Natural killer cell treated with Interleukin-12 subunit alpha and Interleukin-12 subunit beta and Interleukin-15 and Interleukin-18, amount 100 ng/mL, for 72 hours (primary cell): ENCODE measurements at regions not wholly inside any gene's neighbourhood (a gene's known extent, or its start where the extent isn't known, plus 50 kb on each side); places are given as distances from the start of the nearest gene placed in this dataset.
"Not testable (repeated sequence)": the region's sequence is repeated elsewhere in the genome, so short reads cannot be mapped to it uniquely, and the experiment has no call there.

Experiments used
- ATAC-seq, 2 donors: fragments of 150-1000 bp; cut with Tn5 transposase in 1 of 2; sonication (Bioruptor Pico), chemical (Tn5 transposase) in 1 of 2; 2 replicates each; pipeline ENCODE4 v1.10.0; 2021
- DNase-seq: peaks from one replicate; pipeline ENCODE4 v3.0.0; 2022; ENCODE audit warnings: low spot score
- H3K27ac Mint-ChIP-seq, 2 donors: 1 replicate in 1 of 2; 2 replicates in 1 of 2; pipeline ENCODE4 v1.8.0; 2022; ENCODE audit warnings: mixed read lengths in 2 of 2, mild to moderate bottlenecking in 1 of 2, moderate library complexity in 1 of 2
- H3K27me3 Mint-ChIP-seq, 2 donors: 1 replicate in 1 of 2; 2 replicates in 1 of 2; pipeline ENCODE4 v1.8.0; 2022; ENCODE audit warnings: mixed read lengths in 2 of 2
- H3K36me3 Mint-ChIP-seq: one replicate; pipeline ENCODE4 v1.8.0; 2022; ENCODE audit warnings: mixed read lengths
- H3K4me1 Mint-ChIP-seq, 2 donors: 1 replicate in 1 of 2; 2 replicates in 1 of 2; pipeline ENCODE4 v1.8.0; 2022; ENCODE audit warnings: low read depth in 2 of 2, mixed read lengths in 2 of 2, mild to moderate bottlenecking in 1 of 2
- H3K4me3 Mint-ChIP-seq: one replicate; pipeline ENCODE4 v1.8.0; 2022; ENCODE audit warnings: mixed read lengths
- H3K9me3 Mint-ChIP-seq: 2 replicates; pipeline ENCODE4 v1.8.0; 2022; ENCODE audit warnings: mixed read lengths

- H3K4me3 Mint-ChIP-seq: no peak overlapping the region
- no peak overlapping the region for H3K27ac Mint-ChIP-seq
- DNase-seq (no peak), ATAC-seq (no peak)
- H3K9me3 Mint-ChIP-seq: peaks cover 3% of the 10 kb centered on the region
- H3K36me3 Mint-ChIP-seq: no peaks in the 10 kb centered on the region
- H3K27me3 Mint-ChIP-seq: no peaks in the 10 kb centered on the region
- no peaks in the 10 kb centered on the region for H3K4me1 Mint-ChIP-seq
Measured at GRCh38 chr9:108410161-108410560, 445.6 kb downstream of the ACTL7B start.

DNA sequence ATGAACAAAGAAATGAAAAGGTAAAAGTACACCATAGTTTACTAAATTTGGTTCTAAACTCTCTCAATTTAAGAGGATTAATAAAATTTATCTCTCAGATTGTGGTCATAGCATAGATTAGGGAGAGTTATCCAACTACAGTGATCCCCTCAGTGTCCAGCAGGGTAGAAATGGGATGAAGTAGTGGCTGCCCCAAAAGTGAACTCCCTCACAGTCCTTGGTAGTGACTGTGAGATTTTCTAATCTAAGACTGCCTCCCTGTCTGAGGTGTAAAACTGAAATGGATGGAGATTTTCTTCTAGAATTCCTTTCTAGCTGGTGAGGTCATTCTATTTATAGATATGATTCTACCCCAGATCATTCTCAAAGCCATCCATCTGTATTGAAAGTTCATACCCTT, 455.5 kb downstream of the ACTL7B start:
- H3K36me3 Mint-ChIP-seq: no peaks in the 10 kb centered on the region
- H3K27me3 Mint-ChIP-seq: no peaks in the 10 kb centered on the region
- H3K27ac Mint-ChIP-seq: no peak overlapping the region
- H3K4me1 Mint-ChIP-seq: no peaks in the 10 kb centered on the region
- DNase-seq (no peak), ATAC-seq (no peak)
- H3K4me3 Mint-ChIP-seq: no peak overlapping the region
- H3K9me3 Mint-ChIP-seq: peaks cover 5% of the 10 kb centered on the region

DNA sequence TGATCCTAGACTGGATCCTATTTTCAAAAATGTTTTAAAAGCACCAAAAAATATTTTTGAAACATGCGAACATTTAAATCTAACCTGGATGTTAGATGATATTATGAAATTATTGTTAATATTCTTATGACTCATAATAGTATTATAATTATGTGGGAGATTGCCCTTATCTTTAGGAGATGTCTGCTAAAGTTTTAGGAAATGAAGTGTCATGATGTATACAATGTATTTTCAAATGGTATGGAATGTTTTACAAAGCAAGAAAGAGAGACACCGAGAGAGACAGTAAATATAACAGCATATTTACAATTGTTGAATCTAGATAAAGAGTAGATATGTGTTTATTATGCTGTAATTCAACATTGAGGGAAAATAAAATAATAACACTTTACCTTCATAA, 455.9 kb downstream of the ACTL7B start:
- DNase-seq: no peak
- ATAC-seq: no peak
- no peak overlapping the region for H3K4me3 Mint-ChIP-seq
- H3K36me3 Mint-ChIP-seq: no peaks in the 10 kb centered on the region
- H3K27me3 Mint-ChIP-seq: no peaks in the 10 kb centered on the region
- no peaks in the 10 kb centered on the region for H3K4me1 Mint-ChIP-seq
- no peak overlapping the region for H3K27ac Mint-ChIP-seq
- peaks cover 5% of the 10 kb centered on the region for H3K9me3 Mint-ChIP-seq

GRCh38 chr9:108397286-108397685, 458.5 kb downstream of the ACTL7B start:
- ATAC-seq: no peak
- H3K27ac Mint-ChIP-seq: no peak overlapping the region
- H3K4me1 Mint-ChIP-seq: no peaks in the 10 kb centered on the region
- H3K9me3 Mint-ChIP-seq: peaks cover 5% of the 10 kb centered on the region
- H3K4me3 Mint-ChIP-seq: no peak overlapping the region
- H3K27me3 Mint-ChIP-seq: no peaks in the 10 kb centered on the region
- no peaks in the 10 kb centered on the region for H3K36me3 Mint-ChIP-seq
- DNase-seq: no peak

DNA sequence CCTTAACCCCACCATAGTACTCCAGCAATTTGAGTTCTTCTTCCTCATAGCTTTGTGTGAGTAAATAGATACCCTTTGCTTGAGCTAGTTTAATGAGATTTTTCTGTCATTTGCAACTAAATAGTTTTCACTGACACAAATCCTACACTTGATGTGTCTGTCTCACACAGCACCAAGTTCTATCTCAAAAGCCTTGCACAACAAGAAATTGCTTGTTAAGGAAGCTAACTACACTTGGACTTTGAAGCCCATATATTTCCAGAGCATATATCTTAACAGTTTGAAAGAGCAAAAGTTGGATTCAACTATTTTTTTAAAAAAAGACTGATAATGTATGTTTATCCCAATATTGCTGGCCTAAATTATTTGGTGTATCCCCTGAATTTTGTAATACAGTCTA, 459.2 kb downstream of the ACTL7B start:
- Mint-ChIP-seq H3K27me3 (no peaks in the 10 kb centered on the region), H3K27ac (no peak overlapping the region), H3K4me1 (no peaks in the 10 kb centered on the region), H3K36me3 (no peaks in the 10 kb centered on the region), H3K4me3 (no peak overlapping the region), H3K9me3 (peaks cover 5% of the 10 kb centered on the region)
- ATAC-seq (no peak), DNase-seq (no peak)

DNA sequence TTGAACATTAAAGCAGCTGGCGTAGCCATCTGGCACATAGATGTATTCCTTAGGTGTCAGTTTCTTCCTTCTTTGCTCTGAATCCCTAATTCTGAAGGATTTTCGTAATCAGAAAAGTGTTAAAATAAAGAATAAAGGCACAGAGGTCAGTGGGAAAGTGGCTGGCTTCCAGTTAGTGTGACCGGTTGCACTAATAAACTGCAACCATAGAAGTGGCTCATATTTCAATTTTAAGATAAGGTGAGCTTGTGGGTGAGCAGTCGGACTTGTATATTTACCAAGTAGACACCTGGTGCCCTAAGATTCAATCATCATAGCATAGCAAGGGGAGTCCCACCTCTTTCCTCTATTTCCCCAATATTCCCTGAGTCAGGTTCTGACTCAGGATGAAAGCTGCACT, 459.6 kb downstream of the ACTL7B start:
- Mint-ChIP-seq H3K9me3 (peaks cover 5% of the 10 kb centered on the region), H3K4me3 (no peak overlapping the region), H3K36me3 (no peaks in the 10 kb centered on the region), H3K27ac (no peak overlapping the region), H3K4me1 (no peaks in the 10 kb centered on the region), H3K27me3 (no peaks in the 10 kb centered on the region)
- DNase-seq (no peak), ATAC-seq (no peak)

DNA sequence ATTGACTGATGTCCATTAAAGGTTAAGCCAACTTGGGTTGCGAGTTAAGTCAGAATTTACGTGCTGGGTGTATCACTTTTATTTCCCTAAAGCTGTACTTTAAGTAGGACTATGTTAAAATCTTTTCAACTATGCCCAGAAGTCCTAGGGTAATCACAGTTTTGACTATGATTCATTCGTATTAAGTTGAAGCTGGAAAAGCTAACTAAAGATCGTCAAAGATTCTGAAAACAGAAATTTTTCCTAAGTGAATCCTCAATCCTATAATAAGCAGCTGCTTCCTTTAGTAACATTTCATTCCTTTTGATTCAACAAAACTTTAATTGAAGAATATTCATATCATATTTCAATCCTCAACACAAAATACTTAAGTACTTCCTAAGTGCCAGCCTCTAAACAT, 460.4 kb downstream of the ACTL7B start:
- no peak for ATAC-seq
- DNase-seq: no peak
- no peak overlapping the region for H3K27ac Mint-ChIP-seq
- no peak overlapping the region for H3K4me3 Mint-ChIP-seq
- H3K9me3 Mint-ChIP-seq: peaks cover 5% of the 10 kb centered on the region
- no peaks in the 10 kb centered on the region for H3K36me3 Mint-ChIP-seq
- H3K4me1 Mint-ChIP-seq: no peaks in the 10 kb centered on the region
- H3K27me3 Mint-ChIP-seq: no peaks in the 10 kb centered on the region

- Mint-ChIP-seq H3K27ac (no peak overlapping the region), H3K9me3 (peaks cover 5% of the 10 kb centered on the region), H3K36me3 (no peaks in the 10 kb centered on the region), H3K4me3 (no peak overlapping the region), H3K4me1 (no peaks in the 10 kb centered on the region), H3K27me3 (no peaks in the 10 kb centered on the region)
- DNase-seq (no peak), ATAC-seq (no peak)
Measured at GRCh38 chr9:108394726-108395125, 461.1 kb downstream of the ACTL7B start.

- not testable (repeated sequence) for H3K4me3 Mint-ChIP-seq, DNase-seq, H3K27ac Mint-ChIP-seq, ATAC-seq, H3K4me1 Mint-ChIP-seq, H3K9me3 Mint-ChIP-seq, H3K36me3 Mint-ChIP-seq, H3K27me3 Mint-ChIP-seq
Measured at GRCh38 chr9:108393481-108394001, 462.2 kb downstream of the ACTL7B start.

DNA sequence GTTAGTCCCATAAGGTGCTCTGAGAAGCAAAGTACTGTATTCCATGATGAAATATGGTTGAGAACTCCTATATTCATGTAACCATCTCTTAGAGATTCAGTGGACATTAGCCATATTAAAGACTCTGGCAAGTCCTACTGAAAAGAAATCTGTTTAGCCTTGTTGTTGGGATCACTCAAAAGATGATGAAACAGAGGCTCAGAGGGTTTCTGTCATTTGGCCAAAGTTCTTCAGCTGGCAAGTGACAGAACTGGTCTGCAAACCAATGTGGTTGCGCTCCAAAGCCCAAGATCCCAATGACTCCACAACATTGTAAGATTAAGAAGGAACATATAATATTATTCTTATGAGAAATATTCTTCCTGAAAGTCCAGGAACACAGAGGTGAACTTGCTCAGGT, 462.9 kb downstream of the ACTL7B start:
- H3K9me3 Mint-ChIP-seq: peaks cover 3% of the 10 kb centered on the region
- H3K4me1 Mint-ChIP-seq: no peaks in the 10 kb centered on the region
- DNase-seq: no peak
- H3K36me3 Mint-ChIP-seq: no peaks in the 10 kb centered on the region
- H3K27ac Mint-ChIP-seq: no peak overlapping the region
- no peak overlapping the region for H3K4me3 Mint-ChIP-seq
- no peak for ATAC-seq
- H3K27me3 Mint-ChIP-seq: no peaks in the 10 kb centered on the region

- peaks cover 5% of the 10 kb centered on the region for H3K36me3 Mint-ChIP-seq
- no peak overlapping the region for H3K4me3 Mint-ChIP-seq
- ATAC-seq (no peak), DNase-seq (no peak)
- H3K27ac Mint-ChIP-seq: no peak overlapping the region
- no peaks in the 10 kb centered on the region for H3K4me1 Mint-ChIP-seq
- H3K9me3 Mint-ChIP-seq: peaks cover 3% of the 10 kb centered on the region
- H3K27me3 Mint-ChIP-seq: no peaks in the 10 kb centered on the region
Measured at GRCh38 chr9:108389056-108389455, 466.7 kb downstream of the ACTL7B start.

GRCh38 chr9:108386859-108387384, 468.9 kb downstream of the ACTL7B start:
- H3K27me3 Mint-ChIP-seq: no peaks in the 10 kb centered on the region
- peaks cover 3% of the 10 kb centered on the region for H3K9me3 Mint-ChIP-seq
- DNase-seq (no peak), ATAC-seq (no peak)
- peaks cover 5% of the 10 kb centered on the region for H3K36me3 Mint-ChIP-seq
- no peak overlapping the region for H3K4me3 Mint-ChIP-seq
- no peaks in the 10 kb centered on the region for H3K4me1 Mint-ChIP-seq
- no peak overlapping the region for H3K27ac Mint-ChIP-seq

GRCh38 chr9:108386032-108386431, 469.8 kb downstream of the ACTL7B start:
- Mint-ChIP-seq H3K27ac (no peak overlapping the region), H3K4me1 (no peaks in the 10 kb centered on the region), H3K36me3 (peaks cover 5% of the 10 kb centered on the region), H3K4me3 (no peak overlapping the region), H3K9me3 (peaks cover 3% of the 10 kb centered on the region), H3K27me3 (no peaks in the 10 kb centered on the region)
- DNase-seq: no peak
- ATAC-seq: no peak

GRCh38 chr9:108383796-108384195, 472.0 kb downstream of the ACTL7B start:
- Mint-ChIP-seq H3K4me1 (no peaks in the 10 kb centered on the region), H3K4me3 (no peak overlapping the region)
- DNase-seq: no peak

GRCh38 chr9:108382310-108382709, 473.5 kb downstream of the ACTL7B start:
- H3K9me3 Mint-ChIP-seq: peaks cover 3% of the 10 kb centered on the region
- peaks cover 5% of the 10 kb centered on the region for H3K36me3 Mint-ChIP-seq
- H3K27me3 Mint-ChIP-seq: no peaks in the 10 kb centered on the region
- no peak overlapping the region for H3K4me3 Mint-ChIP-seq
- ATAC-seq (no peak), DNase-seq (no peak)
- no peaks in the 10 kb centered on the region for H3K4me1 Mint-ChIP-seq
- H3K27ac Mint-ChIP-seq: no peak overlapping the region

More at GRCh38 chr9:108383796-108384195, 472.0 kb downstream of the ACTL7B start:
- Mint-ChIP-seq H3K27ac (no peak overlapping the region), H3K27me3 (no peaks in the 10 kb centered on the region), H3K9me3 (peaks cover 3% of the 10 kb centered on the region), H3K36me3 (peaks cover 5% of the 10 kb centered on the region)
- no peak for ATAC-seq
